ENCODE measurements at regions not wholly inside any gene's neighbourhood (a gene's known extent, or its start where the extent isn't known, plus 50 kb on each side); places are given as distances from the start of the nearest gene placed in this dataset.

DNA sequence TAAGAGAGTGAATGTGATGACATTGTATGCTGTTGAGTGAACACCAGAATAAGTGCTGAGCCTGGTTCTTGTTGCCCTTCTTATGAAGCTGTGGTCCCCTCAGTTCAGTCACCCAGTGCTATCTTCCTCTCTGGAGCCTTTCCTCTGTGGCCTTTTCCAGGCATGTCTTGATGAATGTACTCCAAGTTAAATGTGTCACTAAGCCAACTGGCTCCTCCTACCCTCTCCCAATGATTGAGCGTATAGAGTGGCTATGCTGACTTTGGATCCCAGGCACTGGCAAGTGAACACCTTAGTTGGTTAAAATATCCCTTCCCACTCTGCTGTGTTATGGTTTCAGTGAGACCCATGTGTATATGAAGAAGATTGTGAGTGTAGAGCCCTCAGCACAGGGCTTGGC, 134.1 kb upstream of the MAMLD1 start:
- TF ChIP-seq, protein P1, sequence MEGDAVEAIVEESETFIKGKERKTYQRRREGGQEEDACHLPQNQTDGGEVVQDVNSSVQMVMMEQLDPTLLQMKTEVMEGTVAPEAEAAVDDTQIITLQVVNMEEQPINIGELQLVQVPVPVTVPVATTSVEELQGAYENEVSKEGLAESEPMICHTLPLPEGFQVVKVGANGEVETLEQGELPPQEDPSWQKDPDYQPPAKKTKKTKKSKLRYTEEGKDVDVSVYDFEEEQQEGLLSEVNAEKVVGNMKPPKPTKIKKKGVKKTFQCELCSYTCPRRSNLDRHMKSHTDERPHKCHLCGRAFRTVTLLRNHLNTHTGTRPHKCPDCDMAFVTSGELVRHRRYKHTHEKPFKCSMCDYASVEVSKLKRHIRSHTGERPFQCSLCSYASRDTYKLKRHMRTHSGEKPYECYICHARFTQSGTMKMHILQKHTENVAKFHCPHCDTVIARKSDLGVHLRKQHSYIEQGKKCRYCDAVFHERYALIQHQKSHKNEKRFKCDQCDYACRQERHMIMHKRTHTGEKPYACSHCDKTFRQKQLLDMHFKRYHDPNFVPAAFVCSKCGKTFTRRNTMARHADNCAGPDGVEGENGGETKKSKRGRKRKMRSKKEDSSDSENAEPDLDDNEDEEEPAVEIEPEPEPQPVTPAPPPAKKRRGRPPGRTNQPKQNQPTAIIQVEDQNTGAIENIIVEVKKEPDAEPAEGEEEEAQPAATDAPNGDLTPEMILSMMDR (IDR thresholded peaks at IDR 0.05), result no peak
- no peak for TF ChIP-seq POLR2A (IDR thresholded peaks at IDR 0.05)
